RPMI7951 (cell line): ENCODE measurements at regions not wholly inside any gene's neighbourhood (a gene's known extent, or its start where the extent isn't known, plus 50 kb on each side); places are given as distances from the start of the nearest gene placed in this dataset.
"Not testable (repeated sequence)": the region's sequence is repeated elsewhere in the genome, so short reads cannot be mapped to it uniquely, and the experiment has no call there.

ENCODE experiments used
- DNase-seq: peaks from one replicate; pipeline ENCODE4 v3.0.0-alpha.2; 2012; ENCODE audit warnings: low read depth

- no peak for DNase-seq
These were observed 78.0 kb upstream of the LHFPL2 start for GRCh38 chr5:78726571-78726970.

- DNase-seq = no peak
These were observed 77.4 kb upstream of the LHFPL2 start for GRCh38 chr5:78726003-78726402.

- DNase-seq = no peak
These were observed 75.5 kb upstream of the LHFPL2 start for GRCh38 chr5:78724061-78724460.

GRCh38 chr5:78720997-78721396 is 72.4 kb upstream of the LHFPL2 start:
- DNase-seq = no peak

GRCh38 chr5:78720227-78720985 is 71.8 kb upstream of the LHFPL2 start:
- DNase-seq = no peak

GRCh38 chr5:78719504-78720219 is 71.1 kb upstream of the LHFPL2 start:
- no peak for DNase-seq

- DNase-seq = no peak
These were observed 70.3 kb upstream of the LHFPL2 start for GRCh38 chr5:78718824-78719223.

GRCh38 chr5:78717674-78718584 is 69.4 kb upstream of the LHFPL2 start:
- DNase-seq = no peak

- no peak for DNase-seq
These were observed 67.6 kb upstream of the LHFPL2 start for GRCh38 chr5:78716206-78716605.

- not testable (repeated sequence) for DNase-seq
These were observed 66.8 kb upstream of the LHFPL2 start for GRCh38 chr5:78715351-78715750.

GRCh38 chr5:78711670-78712069 is 63.1 kb upstream of the LHFPL2 start:
- DNase-seq = not testable (repeated sequence)

GRCh38 chr5:78709729-78710430 is 61.3 kb upstream of the LHFPL2 start:
- not testable (repeated sequence) for DNase-seq

- no peak for DNase-seq
These were observed 58.3 kb upstream of the LHFPL2 start for GRCh38 chr5:78706825-78707224.

GRCh38 chr5:78706381-78706780 is 57.8 kb upstream of the LHFPL2 start:
- no peak for DNase-seq

- no peak for DNase-seq
These were observed 57.3 kb upstream of the LHFPL2 start for GRCh38 chr5:78705826-78706225.

- DNase-seq = no peak
These were observed 53.3 kb upstream of the LHFPL2 start for GRCh38 chr5:78701795-78702410.

- DNase-seq = peak; percentile 99
These were observed 51.1 kb upstream of the LHFPL2 start for GRCh38 chr5:78699552-78700153.

- DNase-seq = peak; percentile 83
These were observed 49.7 kb upstream of the LHFPL2 start for GRCh38 chr5:78698191-78698791.
